ENCODE measurements at regions not wholly inside any gene's neighbourhood (a gene's known extent, or its start where the extent isn't known, plus 50 kb on each side); places are given as distances from the start of the nearest gene placed in this dataset.

DNA sequence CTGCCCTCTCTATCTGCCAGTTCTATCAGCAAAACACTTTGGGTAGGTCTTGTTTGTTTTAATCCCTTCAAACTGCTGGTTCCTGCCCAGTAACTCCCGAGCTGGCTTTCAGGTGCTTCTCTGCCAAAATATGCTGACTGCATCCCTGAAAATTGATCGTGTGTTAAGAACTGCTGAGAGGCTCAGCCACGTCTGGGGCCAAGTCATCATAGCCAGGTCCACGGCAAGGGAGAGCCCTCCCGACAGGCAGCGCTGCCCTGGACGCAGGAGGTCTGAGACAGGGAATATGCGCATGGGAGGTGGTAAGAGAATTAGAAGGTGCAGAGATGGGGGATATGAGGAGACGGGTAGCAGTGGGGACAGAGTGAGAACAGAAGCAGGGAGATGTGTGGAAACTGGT, 179.7 kb upstream of the TOPAZ1 start:
- Mint-ChIP-seq H3K27me3 (ENCODE audit: insufficient read depth) (peaks cover 3% of the 10 kb centered on the region; the same call in 1 of the 2 replicates), H3K4me1 (ENCODE audit: low read depth) (peaks cover 66% of the 10 kb centered on the region), H3K9me3 (no peaks in the 10 kb centered on the region), H3K36me3 (ENCODE audit: low read depth) (peaks cover 9% of the 10 kb centered on the region; the same call in 1 of the 2 replicates), H3K4me3 (no peak overlapping the region), H3K27ac (no peak overlapping the region; the same call in 1 of the 2 replicates)
- no peak for DNase-seq
- TF ChIP-seq, protein P1, sequence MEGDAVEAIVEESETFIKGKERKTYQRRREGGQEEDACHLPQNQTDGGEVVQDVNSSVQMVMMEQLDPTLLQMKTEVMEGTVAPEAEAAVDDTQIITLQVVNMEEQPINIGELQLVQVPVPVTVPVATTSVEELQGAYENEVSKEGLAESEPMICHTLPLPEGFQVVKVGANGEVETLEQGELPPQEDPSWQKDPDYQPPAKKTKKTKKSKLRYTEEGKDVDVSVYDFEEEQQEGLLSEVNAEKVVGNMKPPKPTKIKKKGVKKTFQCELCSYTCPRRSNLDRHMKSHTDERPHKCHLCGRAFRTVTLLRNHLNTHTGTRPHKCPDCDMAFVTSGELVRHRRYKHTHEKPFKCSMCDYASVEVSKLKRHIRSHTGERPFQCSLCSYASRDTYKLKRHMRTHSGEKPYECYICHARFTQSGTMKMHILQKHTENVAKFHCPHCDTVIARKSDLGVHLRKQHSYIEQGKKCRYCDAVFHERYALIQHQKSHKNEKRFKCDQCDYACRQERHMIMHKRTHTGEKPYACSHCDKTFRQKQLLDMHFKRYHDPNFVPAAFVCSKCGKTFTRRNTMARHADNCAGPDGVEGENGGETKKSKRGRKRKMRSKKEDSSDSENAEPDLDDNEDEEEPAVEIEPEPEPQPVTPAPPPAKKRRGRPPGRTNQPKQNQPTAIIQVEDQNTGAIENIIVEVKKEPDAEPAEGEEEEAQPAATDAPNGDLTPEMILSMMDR (IDR thresholded peaks at IDR 0.05), result no peak

DNA sequence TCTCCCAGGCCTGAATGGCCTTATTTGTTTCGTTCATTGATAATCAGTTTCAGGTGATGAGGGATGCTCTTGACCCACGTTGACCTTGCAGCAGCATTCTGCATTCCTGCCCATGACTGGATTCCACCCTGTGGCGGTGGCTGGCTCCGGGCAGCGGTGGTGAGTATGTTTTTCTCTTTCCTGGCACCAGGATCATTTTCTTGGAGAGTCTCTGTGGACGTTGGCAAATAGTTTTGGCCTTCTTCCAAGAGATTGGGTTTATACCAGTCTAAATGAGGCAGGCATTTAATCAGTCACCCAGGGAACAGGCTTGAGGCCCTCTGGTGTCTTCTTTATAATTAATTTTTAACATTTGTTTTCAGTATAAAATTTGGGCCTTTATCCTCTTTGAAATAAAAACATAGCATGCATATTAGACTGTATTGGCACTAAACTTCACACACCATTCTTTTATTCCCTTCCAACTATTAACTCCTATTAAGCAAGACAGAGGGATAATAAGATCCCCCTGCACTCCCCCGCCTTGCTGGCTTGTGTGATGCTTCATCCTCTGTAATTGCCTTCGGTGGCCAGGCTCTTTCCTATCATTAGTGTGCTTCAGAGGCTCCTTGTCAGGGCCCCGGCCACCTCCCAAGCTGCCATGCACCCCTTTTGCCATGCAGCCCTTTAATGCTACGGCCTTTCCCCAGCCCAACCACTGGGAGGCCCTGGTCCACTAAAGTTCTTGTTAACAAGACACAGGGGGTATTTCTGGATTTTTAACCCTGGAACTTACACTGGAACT, 176.2 kb upstream of the TOPAZ1 start:
- DNase-seq, result no peak
- peaks cover 9% of the 10 kb centered on the region; the same call in 1 of the 2 replicates for H3K36me3 Mint-ChIP-seq (ENCODE audit: low read depth)
- peaks cover 54% of the 10 kb centered on the region for H3K4me1 Mint-ChIP-seq (ENCODE audit: low read depth)
- no peaks in the 10 kb centered on the region; the same call in 1 of the 2 replicates for H3K27me3 Mint-ChIP-seq (ENCODE audit: insufficient read depth)
- H3K9me3 Mint-ChIP-seq, result no peaks in the 10 kb centered on the region
- TF ChIP-seq, protein P1 (IDR thresholded peaks at IDR 0.05), result peak; percentile 32; the same call in 1 of the 2 replicates
- H3K27ac Mint-ChIP-seq, result no peak overlapping the region
- no peak overlapping the region for H3K4me3 Mint-ChIP-seq

DNA sequence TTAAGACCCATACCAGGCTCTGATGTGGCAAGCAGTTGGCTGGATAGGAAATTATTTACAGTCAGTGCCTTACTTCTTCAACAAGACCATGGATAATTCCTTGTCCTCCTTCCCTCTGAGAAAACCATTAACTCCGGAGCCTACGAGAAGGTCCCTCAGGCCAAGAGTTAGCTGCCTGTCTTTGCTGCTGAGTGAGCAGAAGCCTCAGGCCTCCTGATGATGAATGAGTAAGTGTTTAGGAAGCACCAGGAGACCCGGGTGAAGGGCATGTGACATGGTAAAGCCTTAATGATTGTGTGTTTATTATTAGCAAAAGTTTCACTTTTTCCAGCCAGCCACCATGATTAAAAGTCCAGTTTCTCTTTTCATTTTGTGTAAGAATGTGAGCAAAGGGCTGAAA, 174.9 kb upstream of the TOPAZ1 start:
- Mint-ChIP-seq H3K4me1 (ENCODE audit: low read depth) (peaks cover 54% of the 10 kb centered on the region), H3K36me3 (ENCODE audit: low read depth) (peaks cover 9% of the 10 kb centered on the region; the same call in 1 of the 2 replicates), H3K9me3 (no peaks in the 10 kb centered on the region), H3K27ac (0 out of 2 replicates have a peak overlapping the region, but pooled peaks have one; percentile 11), H3K27me3 (ENCODE audit: insufficient read depth) (peaks cover 2% of the 10 kb centered on the region; the same call in 1 of the 2 replicates), H3K4me3 (no peak overlapping the region)
- TF ChIP-seq, protein P1 (IDR thresholded peaks at IDR 0.05), result no peak
- peak; percentile 23 for DNase-seq

DNA sequence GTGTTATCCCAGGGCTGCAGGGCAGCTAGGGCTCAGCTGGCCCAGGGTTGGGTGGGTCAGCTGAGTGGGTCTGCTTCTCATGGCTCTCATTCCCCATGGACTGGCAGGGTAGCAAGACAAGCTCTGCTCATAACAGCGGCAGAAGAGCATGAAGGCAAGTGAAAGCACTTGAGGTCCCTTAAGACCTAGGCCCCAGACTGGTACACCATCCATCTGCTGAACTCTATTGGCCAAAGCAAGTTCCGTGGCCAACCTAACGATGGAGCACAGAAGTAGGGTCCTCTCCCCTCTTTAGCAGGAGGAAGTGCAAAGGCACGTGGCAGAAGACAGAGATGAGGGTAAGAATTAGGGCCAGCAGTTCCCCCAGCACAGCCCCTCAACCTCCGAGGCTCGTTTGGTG, 174.3 kb upstream of the TOPAZ1 start:
- no peaks in the 10 kb centered on the region for H3K9me3 Mint-ChIP-seq
- peaks cover 54% of the 10 kb centered on the region for H3K4me1 Mint-ChIP-seq (ENCODE audit: low read depth)
- TF ChIP-seq, protein P1 (IDR thresholded peaks at IDR 0.05), result no peak
- H3K36me3 Mint-ChIP-seq (ENCODE audit: low read depth), result peaks cover 9% of the 10 kb centered on the region; the same call in 1 of the 2 replicates
- no peak for DNase-seq
- H3K27ac Mint-ChIP-seq, result no peak overlapping the region
- H3K27me3 Mint-ChIP-seq (ENCODE audit: insufficient read depth), result 0 out of 2 replicates have a peak, but pooled peaks cover 2% of the 10 kb centered on the region
- H3K4me3 Mint-ChIP-seq, result no peak overlapping the region

DNA sequence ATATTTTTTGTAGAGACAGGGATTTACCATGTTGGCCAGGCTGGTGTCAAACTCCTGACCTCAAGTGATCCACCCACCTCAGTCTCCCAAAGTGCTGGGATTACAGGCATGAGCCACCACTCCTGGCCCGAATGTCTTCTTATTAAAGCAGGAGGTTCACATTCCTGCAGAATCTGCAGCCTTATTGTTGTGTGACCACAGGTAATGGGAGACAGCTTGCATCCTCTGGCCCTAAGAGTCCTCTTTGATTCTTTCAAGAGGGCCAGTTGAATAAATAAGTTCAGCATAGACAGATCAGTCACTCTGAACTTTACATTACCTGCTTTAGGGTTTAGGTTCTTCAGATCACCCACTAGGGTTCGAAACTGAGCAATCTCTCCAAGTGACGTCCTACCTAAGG, 172.9 kb upstream of the TOPAZ1 start:
- DNase-seq, result no peak
- H3K4me3 Mint-ChIP-seq, result no peak overlapping the region
- peak overlapping the region; percentile 24; the same call in 1 of the 2 replicates for H3K27ac Mint-ChIP-seq
- no peaks in the 10 kb centered on the region for H3K9me3 Mint-ChIP-seq
- peaks cover 62% of the 10 kb centered on the region for H3K4me1 Mint-ChIP-seq (ENCODE audit: low read depth)
- TF ChIP-seq, protein P1 (IDR thresholded peaks at IDR 0.05), result no peak
- H3K27me3 Mint-ChIP-seq (ENCODE audit: insufficient read depth), result 0 out of 2 replicates have a peak, but pooled peaks cover 2% of the 10 kb centered on the region
- H3K36me3 Mint-ChIP-seq (ENCODE audit: low read depth), result 0 out of 2 replicates have a peak, but pooled peaks cover 4% of the 10 kb centered on the region
